ENCODE measurements at regions not wholly inside any gene's neighbourhood (a gene's known extent, or its start where the extent isn't known, plus 50 kb on each side); places are given as distances from the start of the nearest gene placed in this dataset.
A peak's percentile ranks its signal among the peaks of the same experiment; 100 is the strongest.

DNA sequence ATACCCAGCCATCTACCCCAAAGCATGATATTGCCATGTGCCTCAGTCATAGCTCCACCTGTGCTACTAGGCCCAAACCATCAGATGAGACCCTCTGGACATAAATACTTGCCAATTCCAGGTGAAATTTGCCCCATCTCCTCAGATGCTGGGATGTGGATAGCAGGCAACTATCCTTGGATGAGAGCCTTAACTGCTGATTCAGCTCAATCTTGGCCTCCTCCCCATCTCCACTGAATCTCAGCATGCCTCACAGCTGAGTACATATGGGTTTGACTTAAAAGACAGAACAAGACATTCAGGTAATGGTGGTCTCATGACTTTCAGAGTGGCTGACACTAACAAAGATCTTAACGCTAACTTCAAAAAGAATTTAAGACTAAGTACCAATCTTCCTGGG lies 50.8 kb upstream of the KLHL13 start:
- no peak for DNase-seq

- no peak for DNase-seq
These were observed 54.7 kb upstream of the KLHL13 start for GRCh38 chrX:118171356-118171755.

GRCh38 chrX:118174516-118175098 lies 58.0 kb upstream of the KLHL13 start:
- DNase-seq, result no peak

- no peak for DNase-seq
These were observed 61.1 kb upstream of the KLHL13 start for GRCh38 chrX:118177708-118178107.

DNA sequence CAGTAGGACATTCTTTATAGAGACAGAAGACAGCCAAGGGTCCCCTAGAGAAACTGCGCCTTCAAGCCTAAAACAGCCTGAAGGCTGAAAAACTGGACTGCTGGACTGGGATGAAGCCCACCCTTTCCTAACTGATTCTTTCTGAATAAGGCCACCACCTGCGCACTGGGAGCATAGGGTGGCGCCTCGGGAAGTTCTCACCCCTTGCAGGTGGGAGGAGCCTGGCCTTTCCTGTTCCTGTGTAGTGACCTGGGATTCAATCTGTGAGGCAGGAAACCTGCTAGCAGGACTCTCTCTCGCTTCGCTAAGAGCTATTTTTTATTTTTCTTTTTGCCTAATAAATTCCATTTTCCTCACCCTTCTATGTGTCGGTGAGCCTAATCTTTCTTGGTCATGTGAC lies 61.8 kb upstream of the KLHL13 start:
- DNase-seq, result no peak

DNA sequence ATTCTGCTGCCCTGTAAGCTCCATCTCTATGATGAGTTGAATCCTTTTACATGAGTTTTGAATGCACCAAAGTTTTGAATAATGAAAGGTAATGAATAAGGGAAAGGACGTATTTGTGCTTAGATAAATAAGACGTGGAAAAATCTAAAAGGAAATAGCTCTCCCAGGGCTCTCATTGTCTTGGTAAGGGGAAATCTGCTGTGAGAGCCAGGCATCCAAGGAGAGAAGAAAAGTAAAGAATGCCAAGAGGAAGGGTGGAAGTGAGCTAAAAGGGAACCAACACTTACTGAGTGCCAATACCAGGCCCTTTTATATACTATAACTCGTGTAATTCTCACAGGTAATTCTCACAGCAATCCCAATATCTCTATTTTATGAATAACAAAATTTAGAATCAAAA lies 62.6 kb upstream of the KLHL13 start:
- DNase-seq, result no peak

DNA sequence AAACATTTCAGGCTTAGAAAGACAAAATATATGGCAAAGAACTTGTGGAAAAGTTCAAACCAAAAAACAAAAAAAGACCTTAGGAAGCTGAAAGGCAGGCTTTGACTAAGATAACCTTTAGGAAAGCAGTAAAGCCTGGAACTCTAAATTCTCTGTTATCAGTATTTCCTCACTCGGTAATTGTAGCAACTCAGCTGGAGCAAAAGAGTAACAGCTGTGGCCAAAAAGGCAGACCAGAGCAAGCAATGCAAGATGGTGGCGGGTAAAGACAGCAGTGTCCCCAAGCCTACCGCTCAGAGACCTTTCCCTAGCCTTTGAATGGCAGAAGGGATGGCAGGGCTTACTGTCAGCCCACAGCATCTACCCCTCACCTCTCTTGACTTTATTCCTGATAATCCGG lies 63.1 kb upstream of the KLHL13 start:
- DNase-seq, result no peak

GRCh38 chrX:118181030-118181429 lies 64.4 kb upstream of the KLHL13 start:
- DNase-seq, result no peak

DNA sequence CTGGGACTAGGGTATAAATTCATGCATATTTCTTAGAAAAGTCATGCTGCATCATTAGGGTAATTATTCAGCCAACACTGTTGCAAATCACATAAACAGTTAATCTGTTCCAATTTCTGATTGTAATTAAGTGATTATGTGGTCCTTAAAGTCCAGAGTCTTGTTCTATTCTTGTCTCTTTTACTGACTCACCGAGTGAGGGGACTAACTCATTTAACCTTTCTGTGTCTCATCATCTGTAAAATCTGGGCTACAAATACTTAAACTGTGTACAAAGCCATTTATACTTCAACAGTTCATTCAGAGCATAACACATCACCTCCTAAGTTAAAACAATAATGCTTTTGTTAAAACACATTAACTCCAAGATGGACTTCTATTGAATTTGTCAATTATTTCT lies 65.4 kb upstream of the KLHL13 start:
- DNase-seq, result no peak

GRCh38 chrX:118182681-118183080 lies 66.1 kb upstream of the KLHL13 start:
- no peak for DNase-seq

GRCh38 chrX:118183606-118184005 lies 67.0 kb upstream of the KLHL13 start:
- DNase-seq, result no peak

- DNase-seq, result no peak
These were observed 70.5 kb upstream of the KLHL13 start for GRCh38 chrX:118187100-118187499.

DNA sequence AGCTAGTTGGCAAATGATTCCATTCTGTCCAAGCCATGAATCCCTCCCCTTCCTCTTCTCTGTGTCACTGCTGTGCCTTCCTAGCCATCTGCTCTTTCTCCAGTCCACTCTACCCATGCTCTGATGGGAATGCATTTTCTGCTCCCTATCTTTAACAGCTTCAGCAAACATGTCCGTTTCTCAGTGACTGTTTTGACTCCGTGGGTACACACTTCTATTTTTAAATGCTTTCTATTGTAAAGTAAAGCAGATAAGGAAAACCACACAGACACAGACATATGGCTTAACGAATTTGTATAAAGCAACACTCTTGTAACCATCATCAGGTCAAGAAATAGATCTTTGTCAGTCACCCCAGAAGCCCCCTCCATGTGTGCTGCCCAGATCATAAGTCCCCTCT lies 72.4 kb upstream of the KLHL13 start:
- DNase-seq, result no peak

DNA sequence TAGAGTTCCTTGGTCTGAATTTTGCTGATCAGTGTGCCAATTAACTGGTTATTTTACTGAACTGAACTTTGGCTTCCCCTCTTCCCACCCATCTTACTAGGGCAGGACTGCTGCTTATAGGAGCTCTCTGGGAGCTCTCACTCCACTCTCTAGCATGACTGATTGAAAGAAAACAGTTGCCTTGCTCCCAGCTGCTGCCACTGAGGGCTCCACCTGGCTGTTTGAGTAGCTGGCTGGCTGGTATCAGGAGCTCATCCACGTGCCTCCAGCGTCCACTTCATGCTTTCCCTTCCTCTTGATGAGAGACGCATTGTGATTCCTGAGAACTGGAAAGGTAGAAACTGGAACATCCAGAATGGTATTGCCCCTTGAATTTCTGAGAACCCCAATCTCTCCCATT lies 73.0 kb upstream of the KLHL13 start:
- no peak for DNase-seq

DNA sequence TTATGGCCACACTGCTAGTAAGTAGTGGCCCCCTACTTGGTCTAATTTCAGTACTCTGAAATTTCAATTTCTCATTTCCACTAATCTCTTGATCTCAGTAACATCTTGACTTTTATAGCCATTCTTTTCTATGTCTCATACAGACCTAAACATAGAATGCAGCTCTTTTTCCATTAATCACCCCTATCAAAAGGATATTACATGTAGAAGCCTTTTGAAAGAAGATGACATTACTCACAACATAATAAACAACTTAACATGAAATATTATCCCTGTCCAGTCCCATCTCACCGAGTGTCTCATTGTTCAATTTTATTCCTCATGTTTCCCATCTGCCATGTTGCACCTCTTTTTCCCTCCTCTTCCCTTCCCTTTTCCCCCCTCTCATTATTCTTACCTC lies 81.1 kb upstream of the KLHL13 start:
- no peak for DNase-seq

- no peak for DNase-seq
These were observed 82.0 kb upstream of the KLHL13 start for GRCh38 chrX:118198577-118198976.

DNA sequence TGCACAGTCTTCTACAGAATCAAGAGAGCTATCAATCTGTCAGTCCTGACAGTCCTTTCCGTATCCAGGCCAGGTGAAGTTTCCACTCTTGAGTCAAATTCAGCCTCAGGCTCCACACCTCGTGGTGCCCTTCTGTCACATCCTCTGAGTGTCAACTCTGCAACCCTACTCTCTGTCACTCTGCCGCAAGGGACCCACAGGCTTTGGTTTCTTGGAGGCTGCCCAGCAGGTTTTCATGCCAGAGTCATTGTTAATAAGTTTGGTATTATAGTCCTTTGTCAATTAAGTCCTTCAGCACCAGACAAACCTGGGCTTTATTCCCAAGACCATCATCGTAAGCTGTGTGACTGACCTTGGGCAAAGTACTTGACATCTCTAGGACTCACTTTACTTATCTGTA lies 83.4 kb upstream of the KLHL13 start:
- no peak for DNase-seq

DNA sequence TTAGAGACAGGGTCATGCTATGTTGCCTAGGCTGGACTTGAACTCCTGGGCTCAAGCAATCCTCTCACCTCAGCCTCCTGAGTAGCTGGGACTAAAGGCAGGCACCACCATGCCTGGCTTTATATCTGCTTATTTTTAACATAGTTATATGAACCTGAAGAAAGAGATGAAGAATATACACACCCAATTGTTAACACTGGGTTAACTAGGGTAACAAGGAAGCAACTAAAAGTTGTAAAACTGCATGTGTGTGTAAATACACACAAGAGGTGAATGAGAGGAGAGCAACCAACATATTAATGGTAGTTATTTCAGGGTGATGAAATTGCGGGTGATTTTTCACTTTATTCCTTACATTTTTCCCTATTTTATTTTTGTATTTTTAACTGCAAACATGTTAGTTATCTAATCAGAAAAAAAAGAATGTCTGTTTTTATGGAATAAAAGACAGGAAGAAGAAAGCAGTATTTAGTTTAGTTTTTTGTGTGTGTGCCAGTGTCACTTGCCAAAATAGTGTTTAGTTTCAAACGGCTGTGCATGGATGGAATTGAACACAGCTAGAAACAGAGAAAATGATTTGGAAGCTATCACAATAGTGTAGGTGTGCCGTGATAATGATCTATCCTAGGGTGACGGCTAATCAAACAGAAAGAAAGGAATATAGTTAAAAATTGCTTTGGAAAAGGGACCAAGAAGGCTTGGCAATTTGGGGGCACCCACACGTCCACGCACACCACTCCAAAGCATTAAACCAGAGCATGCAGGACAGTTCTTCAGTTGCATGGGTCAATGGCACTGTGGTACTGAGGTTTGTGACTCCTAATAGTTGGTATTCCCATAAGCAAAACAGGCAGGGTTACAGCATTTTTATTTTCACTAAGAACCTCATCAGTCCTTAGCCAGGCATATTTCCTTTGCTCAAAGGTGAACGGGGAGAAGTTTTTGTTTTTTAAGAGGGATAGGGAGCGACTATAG lies 89.1 kb upstream of the KLHL13 start:
- DNase-seq, result no peak

- no peak for DNase-seq
These were observed 91.3 kb upstream of the KLHL13 start for GRCh38 chrX:118207831-118208453.

DNA sequence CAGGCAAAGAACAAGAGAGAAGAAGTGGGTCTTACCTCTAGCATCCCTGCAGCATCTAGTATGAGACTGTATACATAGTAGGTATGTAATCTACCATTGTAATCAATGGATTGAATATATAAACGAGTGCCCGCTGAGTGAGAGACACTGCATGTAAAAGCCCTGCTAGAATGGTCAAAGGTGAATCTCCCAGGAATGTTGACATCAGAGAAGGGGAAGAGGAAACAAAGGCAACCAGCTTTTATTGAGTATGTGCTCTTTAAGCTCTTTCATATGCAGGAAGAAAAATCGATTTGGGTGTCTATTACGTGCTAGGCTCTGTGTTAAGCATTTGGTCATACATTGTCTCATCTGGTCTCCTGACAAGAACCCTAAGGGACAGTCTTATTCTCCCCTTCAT lies 91.9 kb upstream of the KLHL13 start:
- DNase-seq, result no peak

DNA sequence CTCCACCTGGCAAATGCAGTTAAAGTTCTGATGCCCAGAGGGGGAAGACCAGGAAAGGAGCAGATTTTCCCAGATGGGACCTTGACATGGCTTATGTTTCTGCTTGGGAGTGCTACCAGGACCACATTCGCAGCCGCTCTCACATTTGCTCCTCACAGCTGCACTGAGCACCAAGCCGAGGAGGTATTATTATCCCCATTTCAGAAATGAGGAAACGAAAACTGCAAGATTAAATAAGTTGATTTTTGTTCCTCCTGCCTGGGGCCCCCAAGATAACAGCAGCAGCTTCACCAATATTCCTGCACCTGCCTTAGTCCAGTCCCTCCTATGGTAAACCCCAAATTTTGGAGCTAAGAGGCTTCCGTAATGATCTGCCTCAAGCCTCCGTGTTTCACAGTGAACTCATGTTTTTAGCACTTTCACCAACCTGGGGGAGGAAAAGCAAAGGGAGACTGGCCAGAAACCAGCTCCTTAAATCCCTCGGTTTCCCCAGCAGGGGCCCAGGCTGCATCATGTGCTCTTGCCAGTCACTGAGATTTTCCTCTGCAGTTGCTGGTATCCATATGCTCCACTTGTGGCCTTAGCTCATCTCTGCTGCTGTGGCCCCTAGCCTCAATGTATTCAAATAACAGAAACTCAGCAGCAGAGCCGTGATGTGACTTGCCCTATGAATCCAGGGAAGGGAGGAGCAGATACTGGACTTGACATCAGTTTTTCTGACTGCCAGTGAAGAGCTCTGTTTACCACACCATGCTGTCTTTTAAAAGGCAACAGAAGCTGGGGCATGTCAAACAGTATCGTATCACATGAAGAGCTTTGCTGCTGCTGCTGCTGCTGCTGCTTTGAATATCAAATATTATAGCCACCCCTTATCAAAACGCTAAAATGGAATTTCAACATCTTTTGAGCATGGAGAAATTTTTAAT lies 95.5 kb upstream of the KLHL13 start:
- no peak for DNase-seq

DNA sequence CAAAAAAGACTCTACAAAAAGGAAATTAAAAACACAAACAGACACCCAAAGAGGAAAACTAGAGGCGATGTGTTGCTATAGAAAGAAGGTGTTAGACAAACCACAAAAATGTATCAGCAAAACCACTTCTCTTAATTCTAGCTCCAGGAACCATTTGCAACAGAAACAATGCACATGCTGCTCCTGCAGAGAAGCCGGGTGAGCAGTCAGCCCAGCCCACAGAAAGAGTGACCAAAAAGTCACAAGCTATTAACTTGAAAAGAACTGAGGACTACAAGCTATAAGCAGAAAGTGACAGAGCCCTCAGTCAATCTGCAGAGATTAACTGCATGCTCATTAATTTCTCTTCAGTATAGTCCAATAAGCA lies 96.2 kb upstream of the KLHL13 start:
- DNase-seq, result peak; percentile 1

DNA sequence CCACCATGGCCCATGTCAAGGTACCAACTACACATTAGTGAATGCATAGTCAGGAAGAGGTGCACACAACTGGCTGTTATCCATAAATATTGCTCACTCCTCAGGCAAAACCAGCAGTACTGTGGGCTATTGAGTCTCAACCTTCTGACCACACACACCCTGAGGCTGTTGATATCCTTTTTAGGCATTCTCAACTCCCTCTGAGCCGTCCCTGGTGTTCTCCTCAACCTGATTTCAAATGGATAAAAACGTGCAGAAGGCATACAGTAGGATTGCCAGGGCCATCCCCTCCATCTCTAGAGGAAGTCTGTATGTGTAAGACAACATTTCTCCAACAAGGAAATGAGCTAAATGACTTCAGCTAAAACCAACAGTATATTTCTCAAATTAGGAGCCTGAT lies 98.7 kb upstream of the KLHL13 start:
- no peak for DNase-seq

Measured in NK-92 treated with Interleukin-12 subunit alpha and Interleukin-12 subunit beta, amount 100 ng/mL, for 24 hours (cell line).